ENCODE measurements at regions not wholly inside any gene's neighbourhood (a gene's known extent, or its start where the extent isn't known, plus 50 kb on each side); places are given as distances from the start of the nearest gene placed in this dataset.

- no peak overlapping the region for H3K27ac Mint-ChIP-seq (ENCODE audit: unreplicated experiment)
- FAIRE-seq (no peak), DNase-seq (ENCODE audit: low read depth) (no peak)
- H3K4me1 ChIP-seq (ENCODE audit: insufficient read depth, low read length) = no peaks in the 10 kb centered on the region
- H3K4me2 ChIP-seq (ENCODE audit: low read length) = no peak overlapping the region
- no peaks in the 10 kb centered on the region for H3K9me3 Mint-ChIP-seq (ENCODE audit: unreplicated experiment)
- H4K20me1 ChIP-seq (ENCODE audit: insufficient read depth, low read length) = no peaks in the 10 kb centered on the region
- no peaks in the 10 kb centered on the region for H3K27me3 ChIP-seq (ENCODE audit: insufficient read depth, low read length)
- no peak overlapping the region for H2AFZ ChIP-seq (ENCODE audit: low read depth, low read length)
- H3K4me1 Mint-ChIP-seq (ENCODE audit: low read depth, unreplicated experiment) = no peaks in the 10 kb centered on the region
- H3K36me3 Mint-ChIP-seq (ENCODE audit: low read depth, unreplicated experiment) = no peaks in the 10 kb centered on the region
- H3K4me3 Mint-ChIP-seq (ENCODE audit: unreplicated experiment) = no peak overlapping the region
- H3K9ac ChIP-seq (ENCODE audit: low read length) = no peak overlapping the region
- TF ChIP-seq CTCF (IDR thresholded peaks at IDR 0.05; ENCODE audit: insufficient read depth, low read depth, low read length) (no peak), EZH2 (IDR thresholded peaks at IDR 0.05; ENCODE audit: insufficient read depth, low read length) (no peak)
- H3K36me3 ChIP-seq (ENCODE audit: insufficient read depth, low read length) = no peaks in the 10 kb centered on the region
- no peak overlapping the region for H3K27ac ChIP-seq (ENCODE audit: low read depth, low read length)
- H3K79me2 ChIP-seq (ENCODE audit: insufficient read depth, low read length) = no peaks in the 10 kb centered on the region
- no peaks in the 10 kb centered on the region for H3K9me3 ChIP-seq (ENCODE audit: insufficient read depth, low read depth, low read length)
- H3K4me3 ChIP-seq (ENCODE audit: insufficient read depth, low read depth, low read length) = no peak overlapping the region
- H3K27me3 Mint-ChIP-seq (ENCODE audit: low read depth, unreplicated experiment) = no peaks in the 10 kb centered on the region
Measured at GRCh38 chr5:4113426-4113825, 517.8 kb downstream of the IRX1 start.

GRCh38 chr5:4113905-4114304 is 518.3 kb downstream of the IRX1 start:
- no peaks in the 10 kb centered on the region for H3K27me3 ChIP-seq (ENCODE audit: insufficient read depth, low read length)
- Mint-ChIP-seq H3K36me3 (ENCODE audit: low read depth, unreplicated experiment) (no peaks in the 10 kb centered on the region), H3K27ac (ENCODE audit: unreplicated experiment) (no peak overlapping the region), H3K4me1 (ENCODE audit: low read depth, unreplicated experiment) (no peaks in the 10 kb centered on the region), H3K27me3 (ENCODE audit: low read depth, unreplicated experiment) (no peaks in the 10 kb centered on the region), H3K9me3 (ENCODE audit: unreplicated experiment) (no peaks in the 10 kb centered on the region), H3K4me3 (ENCODE audit: unreplicated experiment) (no peak overlapping the region)
- no peaks in the 10 kb centered on the region for H4K20me1 ChIP-seq (ENCODE audit: insufficient read depth, low read length)
- no peak overlapping the region for H3K4me2 ChIP-seq (ENCODE audit: low read length)
- no peak for TF ChIP-seq CTCF (IDR thresholded peaks at IDR 0.05; ENCODE audit: insufficient read depth, low read depth, low read length)
- TF ChIP-seq EZH2 (IDR thresholded peaks at IDR 0.05; ENCODE audit: insufficient read depth, low read length) = no peak
- H3K36me3 ChIP-seq (ENCODE audit: insufficient read depth, low read length) = no peaks in the 10 kb centered on the region
- H3K4me3 ChIP-seq (ENCODE audit: insufficient read depth, low read depth, low read length) = no peak overlapping the region
- H3K9me3 ChIP-seq (ENCODE audit: insufficient read depth, low read depth, low read length) = no peaks in the 10 kb centered on the region
- H3K27ac ChIP-seq (ENCODE audit: low read depth, low read length) = no peak overlapping the region
- H3K79me2 ChIP-seq (ENCODE audit: insufficient read depth, low read length) = no peaks in the 10 kb centered on the region
- no peaks in the 10 kb centered on the region for H3K4me1 ChIP-seq (ENCODE audit: insufficient read depth, low read length)
- FAIRE-seq (no peak), DNase-seq (ENCODE audit: low read depth) (no peak)
- no peak overlapping the region for H3K9ac ChIP-seq (ENCODE audit: low read length)
- H2AFZ ChIP-seq (ENCODE audit: low read depth, low read length) = no peak overlapping the region

GRCh38 chr5:4114452-4114851 is 518.8 kb downstream of the IRX1 start:
- Histone ChIP-seq H2AFZ (ENCODE audit: low read depth, low read length) (no peak overlapping the region), H3K4me3 (ENCODE audit: insufficient read depth, low read depth, low read length) (no peak overlapping the region), H4K20me1 (ENCODE audit: insufficient read depth, low read length) (no peaks in the 10 kb centered on the region), H3K9me3 (ENCODE audit: insufficient read depth, low read depth, low read length) (no peaks in the 10 kb centered on the region), H3K9ac (ENCODE audit: low read length) (no peak overlapping the region), H3K36me3 (ENCODE audit: insufficient read depth, low read length) (no peaks in the 10 kb centered on the region), H3K4me1 (ENCODE audit: insufficient read depth, low read length) (no peaks in the 10 kb centered on the region), H3K27me3 (ENCODE audit: insufficient read depth, low read length) (no peaks in the 10 kb centered on the region), H3K27ac (ENCODE audit: low read depth, low read length) (no peak overlapping the region), H3K79me2 (ENCODE audit: insufficient read depth, low read length) (no peaks in the 10 kb centered on the region), H3K4me2 (ENCODE audit: low read length) (no peak overlapping the region)
- Mint-ChIP-seq H3K4me3 (ENCODE audit: unreplicated experiment) (no peak overlapping the region), H3K4me1 (ENCODE audit: low read depth, unreplicated experiment) (no peaks in the 10 kb centered on the region), H3K36me3 (ENCODE audit: low read depth, unreplicated experiment) (no peaks in the 10 kb centered on the region), H3K9me3 (ENCODE audit: unreplicated experiment) (no peaks in the 10 kb centered on the region), H3K27me3 (ENCODE audit: low read depth, unreplicated experiment) (no peaks in the 10 kb centered on the region), H3K27ac (ENCODE audit: unreplicated experiment) (no peak overlapping the region)
- FAIRE-seq = no peak
- no peak for TF ChIP-seq EZH2 (IDR thresholded peaks at IDR 0.05; ENCODE audit: insufficient read depth, low read length)
- no peak for DNase-seq (ENCODE audit: low read depth)
